PC-3 (cell line): ENCODE measurements at regions not wholly inside any gene's neighbourhood (a gene's known extent, or its start where the extent isn't known, plus 50 kb on each side); places are given as distances from the start of the nearest gene placed in this dataset.

Experiments
- CTCF ChIP-seq: fragments of 300-600 bp; sonication (generic); conservative IDR thresholded peaks from 2 replicates; pipeline ENCODE4 v1.5.1; 2017; ENCODE audit warnings: antibody characterized with exemption, low read depth, mild to moderate bottlenecking, low read length
- EZH2 ChIP-seq: fragments of 300-600 bp; sonication (generic); IDR thresholded peaks from one replicate; pipeline ENCODE4 v1.6.1; 2017; ENCODE audit warnings: antibody characterized with exemption, mild to moderate bottlenecking, low read length; ENCODE audit not compliant: unreplicated experiment
- EZH2phosphoT487 ChIP-seq: fragments of 300-600 bp; sonication (generic); IDR thresholded peaks from 2 replicates; pipeline ENCODE4 v1.6.1; 2018; ENCODE audit warnings: mild to moderate bottlenecking, antibody characterized with exemption, low read length, borderline replicate concordance

- TF ChIP-seq CTCF (no peak), EZH2 (no peak), EZH2phosphoT487 (no peak)
These were observed 324.7 kb upstream of the JAG1 start for GRCh38 chr20:10998476-10998875.
